ENCODE measurements at regions not wholly inside any gene's neighbourhood (a gene's known extent, or its start where the extent isn't known, plus 50 kb on each side); places are given as distances from the start of the nearest gene placed in this dataset.

GRCh38 chr13:22061806-22062391, 391.0 kb downstream of the FGF9 start:
- TF ChIP-seq, protein P1, sequence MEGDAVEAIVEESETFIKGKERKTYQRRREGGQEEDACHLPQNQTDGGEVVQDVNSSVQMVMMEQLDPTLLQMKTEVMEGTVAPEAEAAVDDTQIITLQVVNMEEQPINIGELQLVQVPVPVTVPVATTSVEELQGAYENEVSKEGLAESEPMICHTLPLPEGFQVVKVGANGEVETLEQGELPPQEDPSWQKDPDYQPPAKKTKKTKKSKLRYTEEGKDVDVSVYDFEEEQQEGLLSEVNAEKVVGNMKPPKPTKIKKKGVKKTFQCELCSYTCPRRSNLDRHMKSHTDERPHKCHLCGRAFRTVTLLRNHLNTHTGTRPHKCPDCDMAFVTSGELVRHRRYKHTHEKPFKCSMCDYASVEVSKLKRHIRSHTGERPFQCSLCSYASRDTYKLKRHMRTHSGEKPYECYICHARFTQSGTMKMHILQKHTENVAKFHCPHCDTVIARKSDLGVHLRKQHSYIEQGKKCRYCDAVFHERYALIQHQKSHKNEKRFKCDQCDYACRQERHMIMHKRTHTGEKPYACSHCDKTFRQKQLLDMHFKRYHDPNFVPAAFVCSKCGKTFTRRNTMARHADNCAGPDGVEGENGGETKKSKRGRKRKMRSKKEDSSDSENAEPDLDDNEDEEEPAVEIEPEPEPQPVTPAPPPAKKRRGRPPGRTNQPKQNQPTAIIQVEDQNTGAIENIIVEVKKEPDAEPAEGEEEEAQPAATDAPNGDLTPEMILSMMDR (IDR thresholded peaks at IDR 0.05; ENCODE audit: unreplicated experiment): no peak
- Mint-ChIP-seq H3K27me3 (ENCODE audit: low read depth) (no peaks in the 10 kb centered on the region), H3K4me1 (peaks cover 58% of the 10 kb centered on the region), H3K36me3 (no peaks in the 10 kb centered on the region), H3K4me3 (no peak overlapping the region), H3K27ac (no peak overlapping the region), H3K9me3 (peaks cover 2% of the 10 kb centered on the region)
- DNase-seq (ENCODE audit: low spot score in 2 of 2, unreplicated experiment in 2 of 2): no peak

DNA sequence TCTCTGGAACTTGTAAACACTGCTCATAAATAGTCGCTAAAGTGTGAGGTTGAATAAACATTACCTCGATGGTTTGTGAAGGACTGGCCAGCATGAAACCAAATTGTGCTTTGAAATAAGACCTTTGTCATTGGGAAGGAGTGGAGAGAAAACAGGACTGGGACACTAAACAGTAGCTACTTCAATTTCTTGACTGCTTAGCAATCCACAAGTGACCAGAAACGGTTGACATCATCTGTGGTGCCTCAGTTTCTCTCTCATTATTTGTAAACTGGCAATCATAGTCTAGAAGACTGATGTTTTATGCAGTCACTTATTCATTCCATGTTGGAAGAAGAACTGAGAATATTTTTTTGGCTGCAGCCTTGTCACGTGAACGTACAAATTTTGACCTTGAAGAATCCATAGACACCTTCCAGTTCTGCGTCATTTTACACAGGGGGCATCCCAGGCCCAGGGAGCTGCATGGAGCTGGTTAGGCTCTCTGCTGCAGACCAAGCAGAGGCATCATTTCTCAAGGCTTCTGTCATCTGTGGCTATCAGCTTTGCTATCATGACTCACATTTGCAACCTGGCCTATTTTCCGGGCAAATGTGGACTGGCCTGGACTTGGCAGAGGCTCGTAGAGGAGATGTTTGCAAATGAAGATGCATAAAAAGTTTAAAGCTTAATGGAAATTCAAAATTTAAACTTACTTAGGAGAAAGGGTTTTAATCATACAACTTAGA, 391.8 kb downstream of the FGF9 start:
- Mint-ChIP-seq H3K4me1 (peaks cover 59% of the 10 kb centered on the region), H3K36me3 (no peaks in the 10 kb centered on the region), H3K27me3 (ENCODE audit: low read depth) (no peaks in the 10 kb centered on the region), H3K9me3 (peaks cover 4% of the 10 kb centered on the region), H3K4me3 (no peak overlapping the region), H3K27ac (no peak overlapping the region)
- TF ChIP-seq, protein P1 (IDR thresholded peaks at IDR 0.05; ENCODE audit: unreplicated experiment): no peak
- no peak for DNase-seq (ENCODE audit: low spot score in 2 of 2, unreplicated experiment in 2 of 2)

GRCh38 chr13:22063416-22064124, 392.7 kb downstream of the FGF9 start:
- DNase-seq (ENCODE audit: low spot score in 2 of 2, unreplicated experiment in 2 of 2): no peak
- Mint-ChIP-seq H3K27ac (peak overlapping the region; percentile 27), H3K4me3 (no peak overlapping the region), H3K27me3 (ENCODE audit: low read depth) (no peaks in the 10 kb centered on the region), H3K4me1 (peaks cover 59% of the 10 kb centered on the region), H3K36me3 (no peaks in the 10 kb centered on the region), H3K9me3 (peaks cover 4% of the 10 kb centered on the region)
- TF ChIP-seq, protein P1 (IDR thresholded peaks at IDR 0.05; ENCODE audit: unreplicated experiment): no peak

DNA sequence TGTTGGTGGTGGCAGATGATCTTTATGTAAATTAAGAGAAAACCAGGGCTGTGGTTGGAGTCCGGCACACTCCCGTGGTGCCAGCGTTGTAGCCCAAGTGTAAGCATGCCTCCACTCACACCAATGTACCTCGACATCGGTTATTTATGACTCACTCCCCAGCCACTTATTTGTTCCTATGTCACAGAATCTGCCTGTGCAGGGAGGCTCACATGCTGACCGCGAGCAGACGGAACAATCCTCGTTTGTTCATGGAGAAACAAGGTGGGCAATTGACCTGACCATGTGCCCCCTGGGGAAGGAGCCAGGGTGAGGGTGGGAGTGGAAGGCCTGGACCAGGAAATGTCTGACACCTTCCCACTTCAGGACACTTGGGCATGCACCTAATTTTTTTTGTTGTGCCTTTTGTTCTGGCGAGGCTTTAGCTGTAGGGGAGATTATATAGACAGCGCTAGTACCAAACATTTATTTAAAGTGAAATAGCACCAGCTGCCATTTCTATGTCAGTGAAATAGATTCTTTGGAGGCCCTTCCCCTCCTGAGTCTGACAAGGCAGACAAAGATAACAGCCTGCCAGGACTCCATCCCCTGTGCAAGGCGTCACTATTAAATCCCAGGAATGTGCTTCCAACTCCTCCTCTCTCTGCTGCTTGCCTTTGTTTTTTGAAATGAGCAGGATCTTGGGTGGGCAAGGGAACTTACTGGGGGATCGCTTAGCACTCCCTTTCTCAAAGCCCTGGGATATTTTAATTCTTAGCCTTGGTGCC, 394.2 kb downstream of the FGF9 start:
- TF ChIP-seq, protein P1 (IDR thresholded peaks at IDR 0.05; ENCODE audit: unreplicated experiment): no peak
- DNase-seq (ENCODE audit: low spot score in 2 of 2, unreplicated experiment in 2 of 2): no peak
- Mint-ChIP-seq H3K4me1 (peaks cover 52% of the 10 kb centered on the region), H3K27ac (peak overlapping the region; percentile 96), H3K9me3 (peaks cover 4% of the 10 kb centered on the region), H3K4me3 (peak overlapping the region; percentile 22), H3K36me3 (no peaks in the 10 kb centered on the region), H3K27me3 (ENCODE audit: low read depth) (no peaks in the 10 kb centered on the region)

GRCh38 chr13:22073718-22074117, 402.8 kb downstream of the FGF9 start:
- peaks cover 53% of the 10 kb centered on the region for H3K4me1 Mint-ChIP-seq
- no peaks in the 10 kb centered on the region for H3K27me3 Mint-ChIP-seq (ENCODE audit: low read depth)
- no peak overlapping the region for H3K4me3 Mint-ChIP-seq
- H3K27ac Mint-ChIP-seq: no peak overlapping the region
- H3K36me3 Mint-ChIP-seq: no peaks in the 10 kb centered on the region
- no peak for DNase-seq (ENCODE audit: low spot score in 2 of 2, unreplicated experiment in 2 of 2)
- no peaks in the 10 kb centered on the region for H3K9me3 Mint-ChIP-seq
- TF ChIP-seq, protein P1 (IDR thresholded peaks at IDR 0.05; ENCODE audit: unreplicated experiment): no peak

Measured in mesothelial cell of epicardium (in vitro differentiated cells).